ENCODE measurements at regions not wholly inside any gene's neighbourhood (a gene's known extent, or its start where the extent isn't known, plus 50 kb on each side); places are given as distances from the start of the nearest gene placed in this dataset.

DNA sequence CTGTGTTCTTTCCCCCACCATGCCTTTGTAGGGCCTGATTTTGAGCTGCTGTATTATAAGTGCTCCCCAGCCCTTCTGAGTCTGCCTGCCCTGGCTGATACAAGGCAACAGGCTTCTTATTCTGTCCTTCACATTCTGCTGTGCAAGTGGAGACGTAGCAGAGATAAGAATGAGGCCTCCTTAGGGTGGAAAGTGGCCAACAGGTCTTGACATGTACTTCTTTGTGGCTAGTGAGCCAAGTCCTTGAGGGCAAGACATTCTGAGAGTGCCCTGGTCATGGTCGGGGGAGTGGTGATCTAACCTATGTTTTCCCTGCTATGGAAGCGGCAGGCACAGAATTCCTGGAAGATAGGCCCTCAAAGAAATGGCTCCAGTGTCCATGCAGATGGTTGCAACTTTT lies 235.7 kb upstream of the CADM1 start:
- TF ChIP-seq, protein P1, sequence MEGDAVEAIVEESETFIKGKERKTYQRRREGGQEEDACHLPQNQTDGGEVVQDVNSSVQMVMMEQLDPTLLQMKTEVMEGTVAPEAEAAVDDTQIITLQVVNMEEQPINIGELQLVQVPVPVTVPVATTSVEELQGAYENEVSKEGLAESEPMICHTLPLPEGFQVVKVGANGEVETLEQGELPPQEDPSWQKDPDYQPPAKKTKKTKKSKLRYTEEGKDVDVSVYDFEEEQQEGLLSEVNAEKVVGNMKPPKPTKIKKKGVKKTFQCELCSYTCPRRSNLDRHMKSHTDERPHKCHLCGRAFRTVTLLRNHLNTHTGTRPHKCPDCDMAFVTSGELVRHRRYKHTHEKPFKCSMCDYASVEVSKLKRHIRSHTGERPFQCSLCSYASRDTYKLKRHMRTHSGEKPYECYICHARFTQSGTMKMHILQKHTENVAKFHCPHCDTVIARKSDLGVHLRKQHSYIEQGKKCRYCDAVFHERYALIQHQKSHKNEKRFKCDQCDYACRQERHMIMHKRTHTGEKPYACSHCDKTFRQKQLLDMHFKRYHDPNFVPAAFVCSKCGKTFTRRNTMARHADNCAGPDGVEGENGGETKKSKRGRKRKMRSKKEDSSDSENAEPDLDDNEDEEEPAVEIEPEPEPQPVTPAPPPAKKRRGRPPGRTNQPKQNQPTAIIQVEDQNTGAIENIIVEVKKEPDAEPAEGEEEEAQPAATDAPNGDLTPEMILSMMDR (IDR thresholded peaks at IDR 0.05; ENCODE audit: low read length), result no peak
- no peak for TF ChIP-seq EZH2 (IDR thresholded peaks at IDR 0.05; ENCODE audit: borderline replicate concordance, low read length)
- H3K4me2 ChIP-seq (ENCODE audit: low read length), result no peak overlapping the region
- H3F3A ChIP-seq (ENCODE audit: insufficient read depth, low read length), result no peaks in the 10 kb centered on the region
- H4K20me1 ChIP-seq (ENCODE audit: insufficient read depth, low read length), result no peaks in the 10 kb centered on the region
- H3K27me3 ChIP-seq (ENCODE audit: insufficient read depth, low read length), result no peaks in the 10 kb centered on the region
- H3K9ac ChIP-seq (ENCODE audit: low read length), result no peak overlapping the region
- H2AFZ ChIP-seq (ENCODE audit: low read length), result no peak overlapping the region
- no peaks in the 10 kb centered on the region for H3K9me2 ChIP-seq (ENCODE audit: low read depth, low read length)
- H3K9me3 ChIP-seq (ENCODE audit: low read length), result no peaks in the 10 kb centered on the region
- H3K4me1 ChIP-seq (ENCODE audit: insufficient read depth, low read length, severe bottlenecking), result no peaks in the 10 kb centered on the region
- no peaks in the 10 kb centered on the region for H3K79me2 ChIP-seq (ENCODE audit: insufficient read depth, low read length)
- H3K27ac ChIP-seq (ENCODE audit: low read depth, low read length, poor library complexity, severe bottlenecking), result no peak overlapping the region
- no peak overlapping the region for H3K4me3 ChIP-seq (ENCODE audit: low read depth, low read length, poor library complexity, severe bottlenecking)
- no peaks in the 10 kb centered on the region for H3K36me3 ChIP-seq (ENCODE audit: insufficient read depth, low read length)

DNA sequence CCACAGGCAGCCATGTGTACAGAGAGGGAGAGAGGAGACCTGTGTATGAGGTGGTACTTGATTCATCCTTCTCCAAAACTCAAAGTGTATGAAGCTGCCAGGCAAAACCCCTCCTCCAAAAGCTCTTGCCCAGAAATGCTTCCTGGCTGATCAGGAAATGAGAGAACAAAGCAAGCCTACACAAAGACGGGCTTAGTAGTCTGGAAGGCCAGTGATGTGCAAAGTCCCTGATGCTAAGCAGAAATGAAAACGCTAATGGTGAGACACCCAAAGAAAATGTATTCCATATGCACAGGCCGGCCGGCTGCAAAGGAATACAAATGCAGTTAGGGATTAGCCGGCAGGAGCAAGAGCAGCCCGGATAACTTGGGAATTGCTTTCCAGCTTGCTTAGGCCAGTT lies 234.9 kb upstream of the CADM1 start:
- Histone ChIP-seq H3K4me3 (ENCODE audit: low read depth, low read length, poor library complexity, severe bottlenecking) (no peak overlapping the region), H2AFZ (ENCODE audit: low read length) (no peak overlapping the region), H3K27ac (ENCODE audit: low read depth, low read length, poor library complexity, severe bottlenecking) (no peak overlapping the region), H3K9ac (ENCODE audit: low read length) (no peak overlapping the region), H3K4me1 (ENCODE audit: insufficient read depth, low read length, severe bottlenecking) (no peaks in the 10 kb centered on the region), H4K20me1 (ENCODE audit: insufficient read depth, low read length) (no peaks in the 10 kb centered on the region), H3K79me2 (ENCODE audit: insufficient read depth, low read length) (no peaks in the 10 kb centered on the region), H3K9me2 (ENCODE audit: low read depth, low read length) (no peaks in the 10 kb centered on the region), H3K36me3 (ENCODE audit: insufficient read depth, low read length) (no peaks in the 10 kb centered on the region), H3F3A (ENCODE audit: insufficient read depth, low read length) (no peaks in the 10 kb centered on the region), H3K9me3 (ENCODE audit: low read length) (no peaks in the 10 kb centered on the region), H3K27me3 (ENCODE audit: insufficient read depth, low read length) (no peaks in the 10 kb centered on the region), H3K4me2 (ENCODE audit: low read length) (no peak overlapping the region)
- no peak for TF ChIP-seq EZH2 (IDR thresholded peaks at IDR 0.05; ENCODE audit: borderline replicate concordance, low read length)
- TF ChIP-seq, protein P1 (IDR thresholded peaks at IDR 0.05; ENCODE audit: low read length), result no peak

GRCh38 chr11:115737875-115738274 lies 233.7 kb upstream of the CADM1 start:
- H3K27ac ChIP-seq (ENCODE audit: low read depth, low read length, poor library complexity, severe bottlenecking), result no peak overlapping the region
- no peak for TF ChIP-seq EZH2 (IDR thresholded peaks at IDR 0.05; ENCODE audit: borderline replicate concordance, low read length)
- TF ChIP-seq, protein P1 (IDR thresholded peaks at IDR 0.05; ENCODE audit: low read length), result no peak
- H3K9me3 ChIP-seq (ENCODE audit: low read length), result no peaks in the 10 kb centered on the region
- H3K36me3 ChIP-seq (ENCODE audit: insufficient read depth, low read length), result no peaks in the 10 kb centered on the region
- no peaks in the 10 kb centered on the region for H3K4me1 ChIP-seq (ENCODE audit: insufficient read depth, low read length, severe bottlenecking)
- H3K9ac ChIP-seq (ENCODE audit: low read length), result no peak overlapping the region
- H3K27me3 ChIP-seq (ENCODE audit: insufficient read depth, low read length), result no peaks in the 10 kb centered on the region
- H4K20me1 ChIP-seq (ENCODE audit: insufficient read depth, low read length), result no peaks in the 10 kb centered on the region
- H3K79me2 ChIP-seq (ENCODE audit: insufficient read depth, low read length), result no peaks in the 10 kb centered on the region
- H3K4me2 ChIP-seq (ENCODE audit: low read length), result no peak overlapping the region
- no peak overlapping the region for H2AFZ ChIP-seq (ENCODE audit: low read length)
- no peaks in the 10 kb centered on the region for H3F3A ChIP-seq (ENCODE audit: insufficient read depth, low read length)
- H3K4me3 ChIP-seq (ENCODE audit: low read depth, low read length, poor library complexity, severe bottlenecking), result no peak overlapping the region
- H3K9me2 ChIP-seq (ENCODE audit: low read depth, low read length), result no peaks in the 10 kb centered on the region

All from OCI-LY1 (cell line).